NB4 (cell line): ENCODE measurements at regions not wholly inside any gene's neighbourhood (a gene's known extent, or its start where the extent isn't known, plus 50 kb on each side); places are given as distances from the start of the nearest gene placed in this dataset.

Source experiments
- DNase-seq: peaks from one replicate; pipeline ENCODE4 v3.0.0; 2010; ENCODE audit warnings: low read depth
- H3K4me3 ChIP-seq: one replicate; pipeline ENCODE4 v1.5.1; 2011; ENCODE audit warnings: mild to moderate bottlenecking, low read depth, low read length, moderate library complexity
- CTCF ChIP-seq: IDR thresholded peaks from one replicate; pipeline ENCODE4 v1.5.1; 2012; ENCODE audit warnings: low read depth, low read length
- MAX ChIP-seq: IDR thresholded peaks from 2 replicates; pipeline ENCODE4 v1.6.1; 2011; ENCODE audit warnings: low read depth, low read length
- MYC ChIP-seq: IDR thresholded peaks from 2 replicates; pipeline ENCODE4 v1.6.1; 2011; ENCODE audit warnings: low read depth, low read length
- POLR2A ChIP-seq: IDR thresholded peaks from 2 replicates; pipeline ENCODE4 v1.6.1; 2011; ENCODE audit warnings: mild to moderate bottlenecking; ENCODE audit not compliant: insufficient read length; ENCODE audit errors: extremely low read depth

DNA sequence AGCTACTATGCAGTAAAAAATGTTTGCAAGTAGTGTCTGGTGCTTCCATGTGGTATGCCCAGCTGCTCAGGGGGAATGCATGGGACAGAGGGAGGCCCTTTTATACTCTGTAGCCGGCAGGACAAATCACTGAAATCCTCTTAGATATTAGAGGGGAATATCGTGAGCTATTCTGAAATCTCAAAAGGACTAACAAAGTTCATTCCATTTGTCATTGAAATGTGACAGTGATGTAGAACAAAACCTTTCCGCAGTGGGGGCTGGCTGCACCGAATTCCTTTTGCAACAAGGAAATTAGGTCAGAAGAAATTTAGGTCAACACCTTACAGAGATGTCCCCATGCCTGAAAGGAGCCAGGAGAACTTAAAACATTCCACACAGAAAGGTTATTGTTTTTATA lies 72.4 kb upstream of the MEF2C start:
- H3K4me3 ChIP-seq = no peak overlapping the region
- DNase-seq = no peak
- TF ChIP-seq MYC (no peak), CTCF (no peak), MAX (no peak), POLR2A (no peak)

- TF ChIP-seq MYC = no peak
- TF ChIP-seq POLR2A = no peak
- no peak for TF ChIP-seq CTCF
- no peak for TF ChIP-seq MAX
- H3K4me3 ChIP-seq = no peak overlapping the region
- no peak for DNase-seq
These were observed 71.5 kb upstream of the MEF2C start for GRCh38 chr5:88954511-88954910.

DNA sequence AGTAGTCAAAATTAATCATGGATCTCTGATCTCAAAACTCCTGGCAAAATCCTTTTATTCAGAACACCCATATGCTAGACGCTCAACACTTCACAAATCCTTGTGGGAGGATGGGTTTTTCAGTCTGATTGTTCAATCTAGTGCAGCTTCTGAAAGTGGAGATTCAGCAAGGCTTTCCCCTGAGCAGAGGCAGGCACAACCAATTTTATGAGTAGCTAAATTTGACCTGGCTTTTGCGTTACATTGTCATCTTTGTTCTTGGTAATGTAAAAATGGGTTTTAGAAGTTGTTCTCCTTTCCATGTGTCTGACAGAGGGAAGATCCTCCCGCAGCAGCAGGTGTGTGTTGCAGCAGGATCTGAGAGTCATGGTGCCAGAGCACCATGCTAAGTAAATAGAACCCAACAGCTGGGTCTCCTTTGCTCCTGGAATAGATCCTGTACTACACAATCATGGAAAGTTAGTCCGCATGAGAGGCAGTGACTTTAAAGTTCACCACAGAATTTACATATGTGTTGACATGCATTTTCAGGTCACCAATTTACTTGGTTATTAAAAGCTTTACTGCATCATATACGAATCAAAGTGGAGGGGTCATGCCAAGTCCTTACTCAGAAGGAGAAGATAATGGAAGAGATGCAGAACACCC lies 70.1 kb upstream of the MEF2C start:
- TF ChIP-seq POLR2A (no peak), CTCF (no peak), MYC (no peak), MAX (no peak)
- no peak for DNase-seq
- no peak overlapping the region for H3K4me3 ChIP-seq

DNA sequence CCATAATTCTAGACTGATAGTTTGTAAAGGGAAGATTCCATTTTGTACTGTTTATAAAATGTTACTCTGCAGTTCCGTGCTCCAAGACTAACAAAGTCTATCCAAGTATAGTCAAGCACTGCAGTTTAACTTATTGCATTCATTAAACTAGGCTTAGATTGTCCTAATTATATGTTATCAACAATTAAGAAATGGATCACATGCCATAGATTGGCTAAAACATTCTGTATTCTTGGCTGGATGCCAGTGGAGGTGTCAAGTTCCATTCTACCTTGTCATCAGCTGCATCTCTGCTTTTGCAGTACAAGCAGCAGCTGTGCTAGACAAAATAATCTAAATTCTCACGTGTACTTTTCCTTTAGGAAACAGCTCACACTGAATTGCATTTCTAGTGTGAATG lies 69.4 kb upstream of the MEF2C start:
- no peak for DNase-seq
- no peak for TF ChIP-seq MYC
- no peak for TF ChIP-seq POLR2A
- no peak for TF ChIP-seq MAX
- no peak for TF ChIP-seq CTCF
- H3K4me3 ChIP-seq = no peak overlapping the region

DNA sequence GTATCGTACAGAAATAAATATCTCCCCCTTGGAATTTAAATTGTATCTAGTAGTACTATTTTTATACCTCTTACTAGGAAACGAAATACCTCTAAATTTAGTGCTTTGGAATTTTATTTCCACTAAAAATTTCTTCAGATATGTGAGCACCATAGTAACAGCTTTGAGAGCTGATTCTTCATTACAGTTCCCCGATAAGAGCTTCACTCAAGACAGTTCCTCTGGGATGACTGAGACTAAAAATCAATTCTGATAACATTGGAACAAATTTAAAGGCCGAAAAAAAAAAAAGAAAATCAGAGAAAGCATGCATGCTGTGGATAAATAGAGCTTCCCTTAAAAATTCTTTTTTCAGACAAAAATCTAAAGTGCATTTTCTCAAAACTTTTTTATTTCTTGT lies 68.5 kb upstream of the MEF2C start:
- TF ChIP-seq CTCF (no peak), MAX (no peak), MYC (no peak), POLR2A (no peak)
- no peak overlapping the region for H3K4me3 ChIP-seq
- no peak for DNase-seq
